ENCODE measurements at regions not wholly inside any gene's neighbourhood (a gene's known extent, or its start where the extent isn't known, plus 50 kb on each side); places are given as distances from the start of the nearest gene placed in this dataset.
A peak's percentile ranks its signal among the peaks of the same experiment; 100 is the strongest.

DNA sequence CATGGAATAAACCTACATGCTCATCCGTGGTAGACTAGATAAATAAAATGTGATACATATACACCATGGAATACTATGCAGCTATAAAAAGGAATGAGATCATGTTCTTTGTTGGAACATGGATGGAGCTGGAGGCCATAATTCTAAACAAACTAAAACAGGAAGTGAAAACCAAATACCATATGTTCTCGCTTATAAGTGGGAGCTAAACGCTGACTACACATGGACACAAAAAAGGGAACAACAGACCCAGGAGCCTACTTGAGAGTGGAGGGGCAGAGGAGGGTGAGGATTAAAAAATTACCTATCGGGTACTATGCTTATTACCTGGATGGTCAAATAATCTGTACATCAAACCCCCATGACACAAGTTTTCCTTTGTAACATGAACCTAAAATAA, 68.7 kb upstream of the SEC61G start:
- no peaks in the 10 kb centered on the region for H3K4me1 ChIP-seq
- ATAC-seq = no peak
- TF ChIP-seq, protein P1, sequence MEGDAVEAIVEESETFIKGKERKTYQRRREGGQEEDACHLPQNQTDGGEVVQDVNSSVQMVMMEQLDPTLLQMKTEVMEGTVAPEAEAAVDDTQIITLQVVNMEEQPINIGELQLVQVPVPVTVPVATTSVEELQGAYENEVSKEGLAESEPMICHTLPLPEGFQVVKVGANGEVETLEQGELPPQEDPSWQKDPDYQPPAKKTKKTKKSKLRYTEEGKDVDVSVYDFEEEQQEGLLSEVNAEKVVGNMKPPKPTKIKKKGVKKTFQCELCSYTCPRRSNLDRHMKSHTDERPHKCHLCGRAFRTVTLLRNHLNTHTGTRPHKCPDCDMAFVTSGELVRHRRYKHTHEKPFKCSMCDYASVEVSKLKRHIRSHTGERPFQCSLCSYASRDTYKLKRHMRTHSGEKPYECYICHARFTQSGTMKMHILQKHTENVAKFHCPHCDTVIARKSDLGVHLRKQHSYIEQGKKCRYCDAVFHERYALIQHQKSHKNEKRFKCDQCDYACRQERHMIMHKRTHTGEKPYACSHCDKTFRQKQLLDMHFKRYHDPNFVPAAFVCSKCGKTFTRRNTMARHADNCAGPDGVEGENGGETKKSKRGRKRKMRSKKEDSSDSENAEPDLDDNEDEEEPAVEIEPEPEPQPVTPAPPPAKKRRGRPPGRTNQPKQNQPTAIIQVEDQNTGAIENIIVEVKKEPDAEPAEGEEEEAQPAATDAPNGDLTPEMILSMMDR (IDR thresholded peaks at IDR 0.05) = no peak
- peaks cover 0 to 2% of the 10 kb centered on the region in 2 donors for H3K9me3 ChIP-seq
- H3K27ac ChIP-seq = no peak overlapping the region
- no peaks in the 10 kb centered on the region for H3K36me3 ChIP-seq
- intact Hi-C loops (cut with DNase I) = no loop called here
- no peak overlapping the region for H3K4me3 ChIP-seq
- no peaks in the 10 kb centered on the region for H3K27me3 ChIP-seq
- DNase-seq = no peak

DNA sequence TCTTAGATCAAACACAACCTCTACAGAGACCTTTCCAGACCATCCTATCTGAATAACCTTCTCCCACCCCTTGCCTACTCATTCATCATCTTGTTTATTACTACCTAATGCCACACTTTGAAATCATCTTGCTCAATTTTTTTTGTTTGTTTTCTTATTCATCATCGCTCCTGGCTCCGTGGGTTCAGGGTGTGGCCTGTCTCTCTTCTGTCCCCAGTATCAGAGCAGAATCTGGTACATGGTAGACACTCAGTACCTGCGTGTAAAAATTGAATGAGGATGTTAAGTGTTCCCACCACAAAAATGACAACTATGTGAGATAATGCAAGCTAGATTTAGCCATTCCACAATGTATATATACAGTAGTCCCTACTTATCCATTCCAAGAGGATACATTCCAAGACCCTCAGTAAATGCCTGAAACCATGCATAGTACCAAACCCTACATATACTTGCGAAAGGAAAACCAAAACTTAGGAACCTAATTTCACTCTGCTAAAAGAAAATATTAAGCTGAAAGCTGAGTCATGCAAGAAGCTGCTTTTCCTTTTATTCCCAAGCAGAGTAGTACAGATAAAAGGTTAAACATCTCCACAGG, 72.1 kb upstream of the SEC61G start:
- intact Hi-C loops (cut with DNase I) = loop anchor here in 1 of 2 donors (10.0 kb wide), 1 partner anchor 56 kb away; no protein-coding TSS in a partner anchor
- ATAC-seq (no peak), DNase-seq (no peak)
- Histone ChIP-seq H3K4me1 (no peaks in the 10 kb centered on the region), H3K27me3 (no peaks in the 10 kb centered on the region), H3K36me3 (no peaks in the 10 kb centered on the region), H3K9me3 (peaks cover 0 to 2% of the 10 kb centered on the region in 2 donors), H3K4me3 (no peak overlapping the region), H3K27ac (no peak overlapping the region)
- TF ChIP-seq, protein P1 (IDR thresholded peaks at IDR 0.05) = no peak

DNA sequence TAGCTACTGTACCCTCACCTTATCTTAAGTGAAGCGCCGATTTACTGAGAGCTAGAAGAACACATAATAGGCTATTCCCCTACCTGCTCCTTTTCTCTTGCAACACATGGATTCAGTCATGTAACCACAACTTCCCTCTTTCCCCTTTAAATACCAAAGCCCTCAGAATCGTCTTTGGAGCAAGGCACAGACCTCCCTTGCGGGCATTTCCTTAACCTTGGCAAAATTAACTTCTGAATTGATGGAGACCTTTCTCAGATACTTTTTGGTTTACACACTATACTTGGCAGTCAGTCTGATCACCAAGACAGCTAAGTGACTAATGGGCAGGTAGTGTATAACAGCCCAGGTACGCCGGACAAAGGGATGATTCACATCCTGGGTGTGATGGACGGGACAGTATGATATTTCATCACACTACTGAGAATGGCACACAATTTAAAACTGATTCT, 72.7 kb upstream of the SEC61G start:
- Histone ChIP-seq H3K27ac (no peak overlapping the region), H3K36me3 (no peaks in the 10 kb centered on the region), H3K9me3 (peaks cover 0 to 2% of the 10 kb centered on the region in 2 donors), H3K27me3 (no peaks in the 10 kb centered on the region), H3K4me3 (no peak overlapping the region), H3K4me1 (no peaks in the 10 kb centered on the region)
- ATAC-seq = no peak
- TF ChIP-seq, protein P1 (IDR thresholded peaks at IDR 0.05) = no peak
- DNase-seq = no peak
- intact Hi-C loops (cut with DNase I) = loop anchor here in 1 of 2 donors (10.0 kb wide), 1 partner anchor 57 kb away; no protein-coding TSS in a partner anchor

DNA sequence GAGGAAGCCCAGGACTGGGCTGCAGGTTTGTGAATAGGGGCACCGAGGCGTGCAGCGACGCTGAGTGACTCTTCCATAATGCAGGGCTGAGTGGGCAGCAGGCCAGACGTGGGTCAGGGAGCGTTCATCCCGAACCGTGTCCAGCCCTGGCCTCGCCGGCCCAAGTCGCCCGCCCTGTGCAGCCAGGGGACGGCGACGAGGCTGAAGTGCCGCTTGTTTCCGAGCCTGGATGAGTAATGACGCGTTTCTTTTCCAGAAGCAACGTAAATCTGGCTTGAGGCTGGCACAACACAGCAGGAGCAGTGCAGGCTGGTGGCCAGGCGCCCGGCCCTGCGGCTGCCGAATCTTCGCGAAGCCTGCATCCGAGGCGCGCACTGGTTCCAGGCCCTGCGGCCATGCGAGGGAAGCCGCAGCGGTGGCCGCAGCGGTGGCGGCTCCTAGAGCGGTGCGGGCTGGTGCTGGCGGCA, 74.0 kb upstream of the SEC61G start:
- DNase-seq (peak in 1 of 4 donors; percentile 75), ATAC-seq (no peak)
- Histone ChIP-seq H3K36me3 (no peaks in the 10 kb centered on the region), H3K4me1 (peaks cover 0 to 3% of the 10 kb centered on the region in 2 donors), H3K27ac (no peak overlapping the region), H3K27me3 (no peaks in the 10 kb centered on the region), H3K4me3 (no peak overlapping the region), H3K9me3 (no peaks in the 10 kb centered on the region)
- intact Hi-C loops (cut with DNase I) = loop anchor here in 1 of 2 donors (10.0 kb wide), 1 partner anchor 58 kb away; no protein-coding TSS in a partner anchor
- TF ChIP-seq, protein P1 (IDR thresholded peaks at IDR 0.05) = no peak

DNA sequence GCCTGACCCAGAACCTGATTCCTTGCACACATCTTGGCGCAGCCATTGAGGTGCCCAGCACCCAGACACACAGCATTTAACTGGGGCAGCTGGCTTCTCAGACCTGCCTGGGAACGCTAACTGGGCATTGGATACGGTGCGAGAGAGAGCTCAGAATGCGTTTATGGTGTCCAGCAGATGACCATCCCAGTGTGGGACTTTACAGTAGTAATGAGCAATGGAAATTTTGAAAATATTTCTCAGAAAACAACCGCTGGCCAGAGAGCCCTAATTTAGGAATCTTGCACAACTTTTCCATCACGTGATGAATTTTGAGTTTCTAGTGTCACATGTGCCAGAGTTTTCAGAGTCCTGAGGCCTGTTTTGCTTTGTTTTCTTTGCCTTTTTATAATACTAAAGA, 78.2 kb upstream of the SEC61G start:
- Histone ChIP-seq H3K36me3 (no peaks in the 10 kb centered on the region), H3K4me3 (no peak overlapping the region), H3K4me1 (peaks cover 0 to 10% of the 10 kb centered on the region in 2 donors), H3K9me3 (no peaks in the 10 kb centered on the region), H3K27me3 (no peaks in the 10 kb centered on the region), H3K27ac (peak overlapping the region in 1 of 2 donors; percentile 57)
- intact Hi-C loops (cut with DNase I) = loop anchor here in 1 of 2 donors (10.0 kb wide), 1 partner anchor 62 kb away; no protein-coding TSS in a partner anchor
- DNase-seq = no peak
- TF ChIP-seq, protein P1 (IDR thresholded peaks at IDR 0.05) = no peak
- ATAC-seq = peak; percentile 44
